WI38 (cell line): ENCODE measurements at regions not wholly inside any gene's neighbourhood (a gene's known extent, or its start where the extent isn't known, plus 50 kb on each side); places are given as distances from the start of the nearest gene placed in this dataset.

ENCODE experiments used
- H3K4me3 ChIP-seq: 2 replicates; pipeline ENCODE4 v1.5.1; 2011; ENCODE audit warnings: low read depth, mild to moderate bottlenecking, control low read depth, low read length
- CTCF ChIP-seq: IDR thresholded peaks from 2 replicates; pipeline ENCODE4 v1.5.1; 2012; ENCODE audit warnings: low read depth, mild to moderate bottlenecking, control low read depth, low read length

GRCh38 chr2:160790738-160791137, 297.1 kb upstream of the RBMS1 start:
- TF ChIP-seq CTCF = no peak
- H3K4me3 ChIP-seq = no peak overlapping the region

- H3K4me3 ChIP-seq = no peak overlapping the region
- no peak for TF ChIP-seq CTCF
These were observed 298.3 kb upstream of the RBMS1 start for GRCh38 chr2:160791884-160792283.

- H3K4me3 ChIP-seq = no peak overlapping the region
- no peak for TF ChIP-seq CTCF
These were observed 299.2 kb upstream of the RBMS1 start for GRCh38 chr2:160792837-160793236.

DNA sequence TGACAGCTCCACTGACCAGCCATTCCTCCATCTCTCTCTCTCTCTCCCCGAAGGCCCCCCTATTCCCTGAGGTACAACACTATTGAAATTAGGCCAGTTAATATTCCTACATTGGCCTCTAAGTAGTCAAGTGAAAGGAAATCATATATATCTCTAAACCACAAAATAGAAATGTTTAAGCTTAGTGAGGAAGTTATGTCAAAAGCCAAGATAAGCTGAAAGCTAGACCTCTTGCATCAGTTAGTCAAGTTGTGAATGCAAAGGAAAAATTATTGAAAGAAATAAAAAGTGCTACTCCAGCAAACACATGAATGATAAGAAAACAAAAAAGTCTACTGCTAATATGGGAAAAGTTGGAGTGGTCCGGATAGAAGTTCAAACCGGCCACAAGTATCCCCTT, 301.3 kb upstream of the RBMS1 start:
- TF ChIP-seq CTCF = no peak
- no peak overlapping the region for H3K4me3 ChIP-seq

GRCh38 chr2:160803881-160804280, 310.3 kb upstream of the RBMS1 start:
- no peak overlapping the region for H3K4me3 ChIP-seq
- TF ChIP-seq CTCF = no peak

GRCh38 chr2:160810406-160810805, 316.8 kb upstream of the RBMS1 start:
- TF ChIP-seq CTCF = no peak
- H3K4me3 ChIP-seq = no peak overlapping the region

DNA sequence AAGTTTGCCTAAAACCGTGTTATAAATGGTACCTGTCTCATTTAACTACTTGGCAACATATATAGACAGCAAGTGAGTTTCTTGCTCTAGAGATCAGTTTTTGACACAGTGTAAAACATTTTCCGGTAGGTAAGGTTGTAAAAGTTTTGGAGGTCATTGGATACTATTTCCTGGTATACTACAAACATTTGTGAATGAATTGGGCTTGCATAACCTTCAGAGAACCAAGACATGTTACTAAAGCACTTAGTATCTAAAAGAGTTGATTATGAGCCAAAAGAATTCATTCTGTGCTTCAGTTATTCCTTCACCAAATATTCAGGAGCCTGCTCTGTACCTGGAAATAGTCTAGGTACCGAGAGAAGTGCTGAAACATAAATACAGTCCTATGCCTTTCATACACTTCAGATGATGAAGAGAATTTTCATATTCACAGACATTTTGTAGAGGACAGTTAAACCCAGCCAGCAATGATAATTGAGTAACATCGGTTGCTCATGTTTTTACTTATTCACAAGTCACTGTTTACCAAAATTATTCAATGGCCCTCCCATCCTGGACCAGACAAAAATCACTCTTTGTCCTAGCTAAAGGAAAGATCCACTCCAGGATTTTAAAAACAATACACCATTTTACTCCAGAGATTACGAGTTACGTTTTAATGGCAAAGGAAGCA, 319.4 kb upstream of the RBMS1 start:
- no peak overlapping the region for H3K4me3 ChIP-seq
- no peak for TF ChIP-seq CTCF
